H1 (cell line): ENCODE measurements at regions not wholly inside any gene's neighbourhood (a gene's known extent, or its start where the extent isn't known, plus 50 kb on each side); places are given as distances from the start of the nearest gene placed in this dataset.

Experiments used
- CTCF ChIA-PET: fragments of 300-600 bp; sonication (Branson Sonifier 250); formaldehyde crosslinking; loops from one replicate; lab custom pipeline; 2021; ENCODE audit not compliant: partially characterized antibody; lab: Charles Lee
- POLR2A ChIA-PET: fragments of 300-600 bp; sonication (Branson Sonifier 250); formaldehyde crosslinking; loops from one replicate; lab custom pipeline; 2021; ENCODE audit warnings: inconsistent platforms; ENCODE audit not compliant: partially characterized antibody; lab: Charles Lee
- DNase-seq, 2 experiments: peaks; one replicate each; pipeline versions ENCODE4 v3.0.0 to v3.0.0-alpha.2; 2010 to 2022; ENCODE audit warnings: low spot score in 2 of 2, low read depth in 1 of 2, mixed read lengths in 1 of 2
- FAIRE-seq: peaks from 2 replicates; lab custom pipeline; 2011; peaks lifted over from hg19 to GRCh38; lab: Jason Lieb, UNC
- H2AFZ ChIP-seq: 2 replicates; pipeline ENCODE4 v1.8.1; 2012; ENCODE audit warnings: low read length, inconsistent platforms
- H2AK5ac ChIP-seq: 2 replicates; pipeline ENCODE4 v1.6.1; 2013; ENCODE audit warnings: low read depth, low read length
- H2BK120ac ChIP-seq: replicated peaks from 2 replicates; pipeline ENCODE3; 2013; ENCODE audit warnings: low read depth, low read length, inconsistent platforms
- H2BK12ac ChIP-seq: 2 replicates; pipeline ENCODE4 v1.6.1; 2013; ENCODE audit warnings: low read depth, low read length
- H2BK15ac ChIP-seq: 2 replicates; pipeline ENCODE4 v1.6.1; 2013; ENCODE audit warnings: low read length
- H2BK20ac ChIP-seq: 2 replicates; pipeline ENCODE4 v1.6.1; 2013; ENCODE audit warnings: low read length
- H2BK5ac ChIP-seq: 2 replicates; pipeline ENCODE4 v1.6.1; 2013; ENCODE audit warnings: low read depth, low read length
- H3K14ac ChIP-seq: 2 replicates; pipeline ENCODE4 v1.6.1; 2013; ENCODE audit warnings: inconsistent platforms; ENCODE audit not compliant: insufficient read length
- H3K18ac ChIP-seq: 2 replicates; pipeline ENCODE4 v1.6.1; 2013; ENCODE audit warnings: low read length; ENCODE audit errors: extremely low read depth
- H3K23ac ChIP-seq: 2 replicates; pipeline ENCODE4 v1.6.1; 2013; ENCODE audit warnings: inconsistent platforms; ENCODE audit not compliant: insufficient read length
- H3K23me2 ChIP-seq: 2 replicates; pipeline ENCODE4 v1.6.1; 2013; ENCODE audit warnings: low read depth, low read length
- H3K27ac ChIP-seq: 2 replicates; pipeline ENCODE4 v1.6.1; 2011; ENCODE audit warnings: low read depth, low read length, inconsistent platforms
- H3K27me3 ChIP-seq, 4 experiments: replicated peaks in 1 of 4; 1 replicate in 1 of 4; 2 replicates in 3 of 4; pipeline versions ENCODE4 v1.6.1 to v1.8.1; 2011 to 2013; ENCODE audit warnings: low read length in 3 of 4, mild to moderate bottlenecking in 3 of 4, inconsistent platforms in 2 of 4, mixed read lengths in 2 of 4, moderate library complexity in 1 of 4; ENCODE audit not compliant: control insufficient read depth in 3 of 4, insufficient read depth in 3 of 4; ENCODE audit errors: extremely low read depth in 1 of 4
- H3K36me3 ChIP-seq, 4 experiments: 2 replicates each; pipeline versions ENCODE4 v1.6.1 to v1.8.1; 2011 to 2013; ENCODE audit warnings: mild to moderate bottlenecking in 4 of 4, low read length in 3 of 4, moderate library complexity in 2 of 4, control low read depth in 1 of 4, inconsistent platforms in 1 of 4; ENCODE audit not compliant: insufficient read depth in 4 of 4, control insufficient read depth in 2 of 4
- H3K4ac ChIP-seq: replicated peaks from 2 replicates; pipeline ENCODE3; 2013; ENCODE audit warnings: low read length, low read depth, mixed read lengths, inconsistent platforms; ENCODE audit not compliant: insufficient read length
- H3K4me1 ChIP-seq, 4 experiments: replicated peaks in 1 of 4; 1 replicate in 1 of 4; 2 replicates in 3 of 4; pipeline versions ENCODE4 v1.6.1 to v1.8.1; 2011 to 2013; ENCODE audit warnings: low read length in 3 of 4, inconsistent platforms in 2 of 4, mixed read lengths in 1 of 4; ENCODE audit not compliant: insufficient read depth in 4 of 4, control insufficient read depth in 3 of 4
- H3K4me2 ChIP-seq, 2 experiments: 2 replicates each; pipeline versions ENCODE4 v1.6.1 to v1.8.1; 2011 to 2013; ENCODE audit warnings: low read depth in 2 of 2, low read length in 2 of 2, control low read depth in 1 of 2, inconsistent platforms in 1 of 2, mild to moderate bottlenecking in 1 of 2; ENCODE audit not compliant: insufficient read depth in 1 of 2
- H3K4me3 ChIP-seq, 4 experiments: fragments of 200-600, 300-600 bp in 1 of 4; sonication (generic), shearing (Covaris generic), sonication (Bioruptor Twin) in 1 of 4; 2 replicates each; pipeline versions ENCODE4 v1.5.1 to v1.8.1; 2011 to 2016; ENCODE audit warnings: low read length in 4 of 4, low read depth in 3 of 4, control low read depth in 2 of 4, inconsistent platforms in 2 of 4, mild to moderate bottlenecking in 2 of 4, mixed read lengths in 1 of 4, moderate library complexity in 1 of 4; ENCODE audit not compliant: insufficient read depth in 2 of 4; ENCODE audit errors: extremely low read depth in 1 of 4
- H3K56ac ChIP-seq: replicated peaks from 2 replicates; pipeline ENCODE3; 2013; ENCODE audit warnings: low read depth, mild to moderate bottlenecking, mixed read lengths, low read length, inconsistent platforms; ENCODE audit not compliant: insufficient read length
- H3K79me1 ChIP-seq: 2 replicates; pipeline ENCODE4 v1.6.1; 2013; ENCODE audit warnings: low read depth, low read length, control low read depth
- H3K79me2 ChIP-seq, 2 experiments: 2 replicates each; pipeline versions ENCODE4 v1.6.1 to v1.8.1; 2012 to 2013; ENCODE audit warnings: low read length in 2 of 2, mild to moderate bottlenecking in 2 of 2, inconsistent platforms in 1 of 2; ENCODE audit not compliant: insufficient read depth in 2 of 2, control insufficient read depth in 1 of 2
- H3K9ac ChIP-seq, 4 experiments: replicated peaks in 1 of 4; 1 replicate in 1 of 4; 2 replicates in 3 of 4; pipeline versions ENCODE4 v1.6.1 to v1.8.1; 2011 to 2013; ENCODE audit warnings: low read depth in 3 of 4, low read length in 3 of 4, control low read depth in 2 of 4, mild to moderate bottlenecking in 2 of 4, moderate library complexity in 2 of 4, inconsistent platforms in 1 of 4; ENCODE audit errors: extremely low read depth in 1 of 4
- H3K9me3 ChIP-seq, 2 experiments: 2 replicates each; pipeline versions ENCODE4 v1.6.1 to v1.8.1; 2012 to 2013; ENCODE audit warnings: mild to moderate bottlenecking in 2 of 2, moderate library complexity in 2 of 2, control low read depth in 1 of 2, inconsistent platforms in 1 of 2, low read depth in 1 of 2, low read length in 1 of 2, mixed read lengths in 1 of 2; ENCODE audit not compliant: insufficient read depth in 2 of 2
- H4K20me1 ChIP-seq, 2 experiments: replicated peaks in 1 of 2; 2 replicates each; pipeline versions ENCODE3 to v1.8.1; 2011 to 2013; ENCODE audit warnings: inconsistent platforms in 2 of 2, low read length in 2 of 2, mild to moderate bottlenecking in 1 of 2; ENCODE audit not compliant: insufficient read depth in 2 of 2, control insufficient read depth in 1 of 2
- H4K5ac ChIP-seq: 2 replicates; pipeline ENCODE4 v1.6.1; 2013; ENCODE audit warnings: low read length, low read depth, mixed read lengths, inconsistent platforms; ENCODE audit not compliant: insufficient read length
- H4K8ac ChIP-seq: 2 replicates; pipeline ENCODE4 v1.8.0; 2013; ENCODE audit warnings: mild to moderate bottlenecking, moderate library complexity, low read length, inconsistent platforms; ENCODE audit not compliant: insufficient read depth; ENCODE audit errors: extremely low read depth
- H4K91ac ChIP-seq: replicated peaks from 2 replicates; pipeline ENCODE3; 2013; ENCODE audit warnings: low read length, mixed read lengths, inconsistent platforms; ENCODE audit not compliant: insufficient read length
- BACH1 ChIP-seq: IDR thresholded peaks from 2 replicates; pipeline ENCODE4 v1.6.1; 2012; ENCODE audit warnings: low read length, improper control_type of control experiment
- CBX5 ChIP-seq: fragments of 300-800, 300-1000 bp; sonication (generic); IDR thresholded peaks from 2 replicates; pipeline ENCODE4 v1.7.1; 2016; ENCODE audit warnings: antibody characterized with exemption, low read length, low read depth
- EGR1 ChIP-seq: IDR thresholded peaks from 2 replicates; pipeline ENCODE4 v1.6.1; 2011; ENCODE audit warnings: low read depth, low read length, borderline replicate concordance
- GTF2F1 ChIP-seq: IDR thresholded peaks from 2 replicates; pipeline ENCODE4 v1.6.1; 2012; ENCODE audit warnings: low read depth, low read length, improper control_type of control experiment, borderline replicate concordance
- HDAC6 ChIP-seq: IDR thresholded peaks from one replicate; pipeline ENCODE4 v1.7.1; 2012; ENCODE audit warnings: low read depth, mild to moderate bottlenecking, inconsistent platforms, low read length, moderate library complexity
- JUND ChIP-seq: IDR thresholded peaks from 2 replicates; pipeline ENCODE4 v1.6.1; 2011; ENCODE audit warnings: mild to moderate bottlenecking, improper control_type of control experiment, low read length
- KDM1A ChIP-seq: fragments of 200-600, 300-600 bp; sonication (generic); IDR thresholded peaks from 2 replicates; pipeline ENCODE4 v1.7.1; 2016; ENCODE audit warnings: mild to moderate bottlenecking, low read length, borderline replicate concordance
- KDM4A ChIP-seq: IDR thresholded peaks from one replicate; pipeline ENCODE4 v1.7.1; 2012; ENCODE audit warnings: low read depth, mild to moderate bottlenecking, moderate library complexity, low read length, inconsistent platforms; ENCODE audit not compliant: severe bottlenecking
- MAFK ChIP-seq: IDR thresholded peaks from 2 replicates; pipeline ENCODE4 v1.6.1; 2012; ENCODE audit warnings: low read depth, mild to moderate bottlenecking, improper control_type of control experiment, low read length
- PHF8 ChIP-seq: fragments of 200-600 bp; sonication (generic); conservative IDR thresholded peaks from 2 replicates; pipeline ENCODE4 v1.7.1; 2012; ENCODE audit warnings: low read depth, mild to moderate bottlenecking, inconsistent platforms, low read length, moderate library complexity
- SIN3A ChIP-seq, 2 experiments: IDR thresholded peaks in 1 of 2; conservative IDR thresholded peaks in 1 of 2; 2 replicates each; pipeline ENCODE4 v1.6.1; 2011 to 2012; ENCODE audit warnings: low read length in 2 of 2, improper control_type of control experiment in 1 of 2, low read depth in 1 of 2, mild to moderate bottlenecking in 1 of 2
- SIX5 ChIP-seq: IDR thresholded peaks from 2 replicates; pipeline ENCODE4 v1.6.1; 2011; ENCODE audit warnings: mild to moderate bottlenecking, low read depth, low read length
- TAF7 ChIP-seq: optimal IDR thresholded peaks from 2 replicates; pipeline ENCODE3; 2011; ENCODE audit warnings: low read depth, mild to moderate bottlenecking, inconsistent platforms, low read length, moderate library complexity, borderline replicate concordance
- WGBS, 2 experiments: shearing (Covaris generic) in 1 of 2; methylation state at CpG; one replicate each; pipeline versions ENCODE4 v1.1.6 to v1.1.7; 2013 to 2015; ENCODE audit warnings: low lambda C conversion rate in 2 of 2, mixed read lengths in 2 of 2, inconsistent platforms in 1 of 2, low coverage in 1 of 2, missing lambda C conversion rate in 1 of 2; ENCODE audit not compliant: insufficient replicate concordance in 2 of 2, insufficient coverage in 1 of 2, insufficient read length in 1 of 2; ENCODE audit errors: extremely low coverage in 1 of 2, missing lambda C conversion rate in 1 of 2; 5-methylcytosine and 5-hydroxymethylcytosine counted together
- TF ChIP-seq, protein P1 (sequence below): IDR thresholded peaks from 2 replicates; pipeline ENCODE4 v1.6.1; 2012; ENCODE audit warnings: inconsistent platforms
- TF ChIP-seq, protein P2 (sequence below): IDR thresholded peaks from 2 replicates; pipeline ENCODE4 v1.6.1; 2012; ENCODE audit warnings: inconsistent platforms

DNA sequence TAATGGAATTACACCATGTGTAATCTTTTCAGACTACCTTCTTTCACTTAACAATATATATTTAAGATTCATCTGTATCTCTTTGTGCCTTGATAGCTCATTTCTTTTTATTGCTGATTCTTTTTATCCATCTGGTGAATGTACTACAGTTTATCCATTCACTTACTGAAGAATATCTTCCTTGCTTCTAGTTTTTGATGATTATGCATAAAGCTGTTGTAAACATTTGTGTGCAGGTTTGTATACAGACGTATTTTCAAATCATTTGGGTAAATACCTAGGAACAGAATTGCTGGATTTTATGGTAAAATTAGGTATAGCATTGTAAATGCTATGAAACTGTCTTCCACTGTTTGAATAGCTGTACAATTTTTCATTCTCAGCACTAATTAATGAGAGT is 592.6 kb upstream of the HS6ST1 start:
- no peaks in the 10 kb centered on the region for H3K4me1 ChIP-seq
- no peak overlapping the region for H3K9ac ChIP-seq
- H3K4me2 ChIP-seq, result no peak overlapping the region
- POLR2A ChIA-PET, result no interaction called here
- no peak overlapping the region for H3K18ac ChIP-seq
- no peak overlapping the region for H4K91ac ChIP-seq
- H2BK12ac ChIP-seq, result no peak overlapping the region
- no peak overlapping the region for H3K4me3 ChIP-seq
- H3K14ac ChIP-seq, result no peak overlapping the region
- no peaks in the 10 kb centered on the region for H3K9me3 ChIP-seq
- H3K56ac ChIP-seq, result no peak overlapping the region
- H2BK120ac ChIP-seq, result no peak overlapping the region
- DNase-seq, result no peak
- no peaks in the 10 kb centered on the region for H3K36me3 ChIP-seq
- H3K79me2 ChIP-seq, result no peaks in the 10 kb centered on the region
- H4K20me1 ChIP-seq, result no peaks in the 10 kb centered on the region
- no peak overlapping the region for H2BK15ac ChIP-seq
- H2BK5ac ChIP-seq, result no peak overlapping the region
- no peak overlapping the region for H2BK20ac ChIP-seq
- H3K27ac ChIP-seq, result no peak overlapping the region
- no peak overlapping the region for H4K8ac ChIP-seq
- WGBS, 2 experiments, result 78% methylated on average over 1 of the region's 1 CpG; no CpG with 5 or more reads in 1 of the 2 experiments
- no peak overlapping the region for H2AFZ ChIP-seq
- CTCF ChIA-PET, result no interaction called here
- no peaks in the 10 kb centered on the region for H3K79me1 ChIP-seq
- no peak overlapping the region for H3K23ac ChIP-seq
- H2AK5ac ChIP-seq, result no peak overlapping the region
- no peak overlapping the region for H4K5ac ChIP-seq
- no peaks in the 10 kb centered on the region for H3K23me2 ChIP-seq
- no peaks in the 10 kb centered on the region for H3K27me3 ChIP-seq
- no peak for FAIRE-seq
- H3K4ac ChIP-seq, result no peak overlapping the region
- TF ChIP-seq TAF7, result no peak
- no peak for TF ChIP-seq CBX5
- TF ChIP-seq KDM1A, result no peak
- TF ChIP-seq, protein P1, sequence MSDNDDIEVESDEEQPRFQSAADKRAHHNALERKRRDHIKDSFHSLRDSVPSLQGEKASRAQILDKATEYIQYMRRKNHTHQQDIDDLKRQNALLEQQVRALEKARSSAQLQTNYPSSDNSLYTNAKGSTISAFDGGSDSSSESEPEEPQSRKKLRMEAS, result no peak
- no peak for TF ChIP-seq JUND
- TF ChIP-seq, protein P2, sequence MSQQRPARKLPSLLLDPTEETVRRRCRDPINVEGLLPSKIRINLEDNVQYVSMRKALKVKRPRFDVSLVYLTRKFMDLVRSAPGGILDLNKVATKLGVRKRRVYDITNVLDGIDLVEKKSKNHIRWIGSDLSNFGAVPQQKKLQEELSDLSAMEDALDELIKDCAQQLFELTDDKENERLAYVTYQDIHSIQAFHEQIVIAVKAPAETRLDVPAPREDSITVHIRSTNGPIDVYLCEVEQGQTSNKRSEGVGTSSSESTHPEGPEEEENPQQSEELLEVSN, result no peak
- no peak for TF ChIP-seq PHF8
- no peak for TF ChIP-seq GTF2F1
- no peak for TF ChIP-seq SIX5
- TF ChIP-seq HDAC6, result no peak
- no peak for TF ChIP-seq KDM4A
- no peak for TF ChIP-seq EGR1
- TF ChIP-seq BACH1, result no peak
- TF ChIP-seq MAFK, result no peak
- no peak for TF ChIP-seq SIN3A (conservative IDR thresholded peaks at IDR 0.05 in 1 of 2, IDR thresholded peaks at IDR 0.05 in 1 of 2; ENCODE audit: low read depth in 1 of 2, low read length in 2 of 2)
